Ovary (tissue), 7 donors: ENCODE measurements at regions not wholly inside any gene's neighbourhood (a gene's known extent, or its start where the extent isn't known, plus 50 kb on each side); places are given as distances from the start of the nearest gene placed in this dataset.

ENCODE experiments used
- DNase-seq, 5 donors: peaks; one replicate each; pipeline ENCODE4 v3.0.0-alpha.2; 2019 to 2020
- H3K27ac ChIP-seq, 2 donors: fragments of 200-600 bp; one replicate each; pipeline versions ENCODE4 v1.5.1 to v1.8.0; 2019 to 2022
- H3K27me3 ChIP-seq: fragments of 200-600 bp; one replicate; pipeline ENCODE4 v1.8.0; 2022
- H3K36me3 ChIP-seq: fragments of 200-600 bp; sonication (generic); one replicate; pipeline ENCODE4 v1.5.1; 2019
- H3K4me1 ChIP-seq: one replicate; pipeline ENCODE4 v1.8.1; 2013; ENCODE audit warnings: mild to moderate bottlenecking, moderate library complexity; ENCODE audit not compliant: insufficient read depth
- H3K4me3 ChIP-seq: fragments of 200-600 bp; sonication (generic); one replicate; pipeline ENCODE4 v1.5.1; 2017
- H3K9me3 ChIP-seq, 2 donors: fragments of 200-600 bp in 1 of 2; sonication (generic) in 1 of 2; one replicate each; pipeline versions ENCODE4 v1.5.1 to v1.8.1; 2013 to 2019; ENCODE audit warnings: mild to moderate bottlenecking in 1 of 2, moderate library complexity in 1 of 2
- CTCF ChIP-seq, 3 donors: fragments of 450-650 bp in 2 of 3; fragments of 200-600 bp in 1 of 3; IDR thresholded peaks; one replicate each; pipeline versions ENCODE4 v1.5.1 to v1.8.0; 2016 to 2022; ENCODE audit warnings: antibody characterized with exemption in 3 of 3, mild to moderate bottlenecking in 1 of 3
- EP300 ChIP-seq: sonication (generic); formaldehyde crosslinking; IDR thresholded peaks from one replicate; pipeline ENCODE4 v1.6.1; 2017; ENCODE audit warnings: antibody characterized with exemption
- POLR2A ChIP-seq: fragments of 450-650 bp; IDR thresholded peaks from one replicate; pipeline ENCODE4 v1.6.1; 2017; ENCODE audit warnings: antibody characterized with exemption, mild to moderate bottlenecking, moderate library complexity
- WGBS, 3 donors: extraction: QIAGEN DNeasy Blood & Tissue Kit in 1 of 3; methylation state at CpG; one replicate each; pipeline versions ENCODE4 v1.1.5 to v1.1.7; 2013 to 2017; 5-methylcytosine and 5-hydroxymethylcytosine counted together
- intact Hi-C, 4 donors: fragments of 100-400 bp; cut with DNase I; formaldehyde crosslinking; loops; one replicate each; pipeline versions ENCODE4 v1.11.0 to v1.15.1; 2022 to 2023
- donor health status: DM: no; HTN: no; CAD: no; lungs with moderate emphysema.
- donor health status: DM: no; HTN: no; CAD: no.
- donor health status: Bipolar disorder and iron deficiency.
- donor health status: DM: no; HTN: no; CAD: no.
- donor health status: DM: yes; HTN: yes; CAD: no.

- Histone ChIP-seq H3K36me3 (no peaks in the 10 kb centered on the region), H3K27ac (no peak overlapping the region), H3K4me1 (no peaks in the 10 kb centered on the region), H3K9me3 (no peaks in the 10 kb centered on the region), H3K4me3 (no peak overlapping the region), H3K27me3 (no peaks in the 10 kb centered on the region)
- WGBS, 3 donors: 68 to 86% (median 74%) methylated on average over 4 of the region's 4 CpGs
- no peak for DNase-seq
- intact Hi-C loops: no loop called here
- TF ChIP-seq EP300 (no peak), POLR2A (no peak), CTCF (IDR thresholded peaks at IDR 0.05) (no peak)
Observed at GRCh38 chr2:183390109-183390508, 265.9 kb downstream of the NUP35 start.

DNA sequence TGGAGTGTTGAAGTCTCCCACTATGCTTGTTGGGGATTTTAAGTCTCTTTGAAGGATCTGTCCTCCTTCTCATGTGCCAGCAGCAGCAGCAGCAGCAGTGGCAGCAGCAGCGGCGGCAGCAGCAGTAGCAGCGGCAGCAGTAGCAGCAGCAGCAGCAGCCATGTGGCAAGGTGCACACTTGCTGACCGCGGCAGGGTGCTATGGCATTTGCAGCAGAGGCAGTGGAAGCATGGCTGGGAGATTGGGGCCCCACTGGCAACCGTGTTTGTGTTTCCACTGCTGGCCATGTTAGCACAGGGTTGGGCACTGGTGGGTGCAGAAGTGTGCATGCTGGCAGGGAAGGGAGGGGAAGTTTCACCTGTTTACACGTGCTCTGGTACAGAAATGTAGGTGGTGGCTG, 280.1 kb downstream of the NUP35 start:
- TF ChIP-seq CTCF (IDR thresholded peaks at IDR 0.05) (no peak), POLR2A (no peak), EP300 (no peak)
- H3K9me3 ChIP-seq: no peaks in the 10 kb centered on the region
- H3K36me3 ChIP-seq: no peaks in the 10 kb centered on the region
- DNase-seq: no peak
- WGBS, 3 donors: 92 to 95% (median 95%) methylated on average over 7 of the region's 7 CpGs
- no peak overlapping the region for H3K27ac ChIP-seq
- H3K4me1 ChIP-seq: no peaks in the 10 kb centered on the region
- H3K4me3 ChIP-seq: no peak overlapping the region
- H3K27me3 ChIP-seq: no peaks in the 10 kb centered on the region
- intact Hi-C loops: no loop called here

- Histone ChIP-seq H3K9me3 (no peaks in the 10 kb centered on the region), H3K27me3 (no peaks in the 10 kb centered on the region), H3K4me3 (no peak overlapping the region), H3K27ac (no peak overlapping the region), H3K4me1 (no peaks in the 10 kb centered on the region), H3K36me3 (no peaks in the 10 kb centered on the region)
- no peak for TF ChIP-seq EP300
- TF ChIP-seq POLR2A: no peak
- TF ChIP-seq CTCF (IDR thresholded peaks at IDR 0.05): no peak
- intact Hi-C loops: no loop called here
- no peak for DNase-seq
- WGBS, 3 donors: 2 to 3% (median 3%) methylated on average over 1 of the region's 1 CpG
Observed at GRCh38 chr2:183408562-183408961, 284.3 kb downstream of the NUP35 start.

DNA sequence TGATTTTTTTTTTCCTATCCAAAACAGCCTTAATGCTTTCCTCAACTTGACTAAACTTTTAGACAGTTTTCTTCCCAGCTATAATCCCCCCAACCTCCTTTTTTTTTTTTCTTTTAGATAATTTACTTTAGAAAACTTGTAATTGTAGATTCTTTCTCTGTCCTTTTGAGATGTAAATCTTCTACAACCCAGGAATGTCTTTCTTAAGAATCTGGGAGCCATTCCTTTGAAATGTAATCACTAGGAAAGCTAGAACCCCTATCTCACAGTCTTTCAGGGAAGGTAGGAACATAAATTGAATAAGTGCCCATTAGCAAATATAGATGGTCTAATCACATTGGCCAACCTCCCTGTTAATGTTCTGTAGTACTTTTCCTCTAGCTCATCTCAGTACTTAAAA, 285.4 kb downstream of the NUP35 start:
- no peak for DNase-seq
- intact Hi-C loops: no loop called here
- no peaks in the 10 kb centered on the region for H3K36me3 ChIP-seq
- no peak overlapping the region for H3K4me3 ChIP-seq
- no peaks in the 10 kb centered on the region for H3K9me3 ChIP-seq
- H3K27ac ChIP-seq: no peak overlapping the region
- H3K4me1 ChIP-seq: no peaks in the 10 kb centered on the region
- H3K27me3 ChIP-seq: no peaks in the 10 kb centered on the region
- TF ChIP-seq CTCF (IDR thresholded peaks at IDR 0.05): no peak
- TF ChIP-seq POLR2A: no peak
- TF ChIP-seq EP300: no peak

GRCh38 chr2:183416753-183417152, 292.5 kb downstream of the NUP35 start:
- 65 to 74% (median 72%) methylated on average over 4 of the region's 4 CpGs for WGBS, 3 donors

More at GRCh38 chr2:183416753-183417152, 292.5 kb downstream of the NUP35 start:
- Histone ChIP-seq H3K27me3 (no peaks in the 10 kb centered on the region), H3K36me3 (no peaks in the 10 kb centered on the region), H3K27ac (no peak overlapping the region), H3K4me3 (no peak overlapping the region), H3K9me3 (no peaks in the 10 kb centered on the region), H3K4me1 (no peaks in the 10 kb centered on the region)
- DNase-seq: no peak
- intact Hi-C loops: no loop called here
- no peak for TF ChIP-seq CTCF (IDR thresholded peaks at IDR 0.05)
- no peak for TF ChIP-seq POLR2A
- TF ChIP-seq EP300: no peak
